Left renal cortex interstitium (tissue), 4 donors: ENCODE measurements at regions not wholly inside any gene's neighbourhood (a gene's known extent, or its start where the extent isn't known, plus 50 kb on each side); places are given as distances from the start of the nearest gene placed in this dataset.
"Not testable (repeated sequence)": the region's sequence is repeated elsewhere in the genome, so short reads cannot be mapped to it uniquely, and the experiment has no call there.

Experiments
- DNase-seq, 4 donors: peaks; one replicate each; pipeline ENCODE4 v3.0.0-alpha.2; 2013; ENCODE audit warnings: low read depth in 4 of 4, low spot score in 2 of 4, missing footprints in 1 of 4

GRCh38 chr3:181610083-181610972, 101.4 kb upstream of the SOX2 start:
- no peak for DNase-seq

- DNase-seq, result no peak
Measured at GRCh38 chr3:181609030-181609767, 102.5 kb upstream of the SOX2 start.

- no peak for DNase-seq
Measured at GRCh38 chr3:181604267-181604666, 107.5 kb upstream of the SOX2 start.

- no peak for DNase-seq
Measured at GRCh38 chr3:181596126-181596525, 115.6 kb upstream of the SOX2 start.

GRCh38 chr3:181590939-181591338, 120.8 kb upstream of the SOX2 start:
- not testable (repeated sequence) for DNase-seq

- DNase-seq, result no peak
Measured at GRCh38 chr3:181582619-181583018, 129.1 kb upstream of the SOX2 start.

- DNase-seq, result no peak
Measured at GRCh38 chr3:181581656-181582055, 130.1 kb upstream of the SOX2 start.

- no peak for DNase-seq
Measured at GRCh38 chr3:181578743-181579142, 133.0 kb upstream of the SOX2 start.

- no peak for DNase-seq
Measured at GRCh38 chr3:181572432-181572831, 139.3 kb upstream of the SOX2 start.

- no peak for DNase-seq
Measured at GRCh38 chr3:181570472-181570871, 141.3 kb upstream of the SOX2 start.

- no peak for DNase-seq
Measured at GRCh38 chr3:181569356-181569940, 142.3 kb upstream of the SOX2 start.

GRCh38 chr3:181568693-181569092, 143.0 kb upstream of the SOX2 start:
- no peak for DNase-seq

- no peak for DNase-seq
Measured at GRCh38 chr3:181568248-181568647, 143.5 kb upstream of the SOX2 start.

GRCh38 chr3:181567311-181568075, 144.2 kb upstream of the SOX2 start:
- no peak for DNase-seq

- DNase-seq, result no peak
Measured at GRCh38 chr3:181565416-181565815, 146.3 kb upstream of the SOX2 start.

- no peak for DNase-seq
Measured at GRCh38 chr3:181564222-181564621, 147.5 kb upstream of the SOX2 start.

- no peak for DNase-seq
Measured at GRCh38 chr3:181561139-181562031, 150.3 kb upstream of the SOX2 start.

GRCh38 chr3:181558870-181559269, 152.9 kb upstream of the SOX2 start:
- no peak for DNase-seq

GRCh38 chr3:181555681-181556080, 156.0 kb upstream of the SOX2 start:
- DNase-seq, result no peak
